Right lobe of liver (tissue), 4 donors: ENCODE measurements at regions not wholly inside any gene's neighbourhood (a gene's known extent, or its start where the extent isn't known, plus 50 kb on each side); places are given as distances from the start of the nearest gene placed in this dataset.

Source experiments
- CTCF ChIP-seq, 4 donors: fragments of 200-600 bp in 3 of 4; fragments of 450-650 bp in 1 of 4; IDR thresholded peaks; one replicate each; pipeline versions ENCODE4 v1.5.1 to v1.8.0; 2016 to 2022; ENCODE audit warnings: antibody characterized with exemption in 4 of 4, mild to moderate bottlenecking in 2 of 4
- POLR2A ChIP-seq: fragments of 450-650 bp; IDR thresholded peaks from one replicate; pipeline ENCODE4 v1.6.1; 2017; ENCODE audit warnings: antibody characterized with exemption, mild to moderate bottlenecking
- donor health status: DM: no; HTN: no; CAD: no.
- donor health status: DM: no; HTN: no; CAD: no.
- donor health status: DM: no; HTN: yes; CAD: no.

DNA sequence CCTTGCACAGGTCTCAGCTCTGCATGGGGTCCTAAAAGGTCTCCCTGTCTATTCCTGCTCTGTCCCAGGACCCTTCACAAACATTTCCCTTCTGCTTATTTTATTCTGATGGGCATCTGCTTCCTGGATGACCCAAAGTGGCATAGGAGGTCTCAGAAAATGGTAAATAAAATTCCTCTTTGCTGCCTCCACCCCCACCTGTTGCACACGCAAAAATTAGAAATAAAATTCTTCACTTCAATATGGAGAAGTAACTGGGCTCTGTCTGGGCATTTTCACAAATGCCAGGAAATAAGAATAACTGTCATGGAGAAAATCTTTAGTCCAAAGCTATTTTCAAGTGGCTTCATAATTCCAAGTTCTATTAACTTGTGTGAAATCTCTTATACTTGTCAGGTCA is 106.6 kb upstream of the MAP1B start:
- TF ChIP-seq CTCF (IDR thresholded peaks at IDR 0.05), result no peak
- TF ChIP-seq POLR2A, result no peak
